ENCODE measurements at regions not wholly inside any gene's neighbourhood (a gene's known extent, or its start where the extent isn't known, plus 50 kb on each side); places are given as distances from the start of the nearest gene placed in this dataset.

GRCh38 chr1:22276396-22276748 is 133.5 kb upstream of the WNT4 start:
- H3K4me2 ChIP-seq (replicated peaks; ENCODE audit: extremely low read depth, low read length, poor library complexity, severe bottlenecking), result no peak overlapping the region
- H3K4me3 Mint-ChIP-seq, result no peak overlapping the region
- H3K4me3 ChIP-seq (replicated peaks in 1 of 3; ENCODE audit: low read depth in 2 of 3, low read length in 3 of 3), result no peak overlapping the region
- H3K27ac ChIP-seq (ENCODE audit: low read depth in 1 of 2, low read length in 2 of 2), result no peak overlapping the region
- H3K27me3 Mint-ChIP-seq (ENCODE audit: low read depth in 3 of 3), result peaks cover 3 to 13% (median 6%) of the 10 kb centered on the region in 3 donors
- H3K79me2 ChIP-seq (ENCODE audit: insufficient read depth, low read length), result no peaks in the 10 kb centered on the region
- H4K20me1 ChIP-seq (ENCODE audit: insufficient read depth, low read length), result no peaks in the 10 kb centered on the region
- H3K27me3 ChIP-seq (ENCODE audit: control insufficient read depth in 2 of 2, insufficient read depth in 2 of 2, low read length in 2 of 2), result no peaks in the 10 kb centered on the region
- no peak overlapping the region for H3K9ac ChIP-seq (ENCODE audit: insufficient read depth, low read length, poor library complexity, severe bottlenecking)
- no peak for TF ChIP-seq CTCF (IDR thresholded peaks at IDR 0.05)
- H3K9me3 ChIP-seq (replicated peaks in 1 of 2; ENCODE audit: control insufficient read depth in 1 of 2, insufficient read depth in 1 of 2, low read length in 2 of 2), result peaks cover 5 to 9% of the 10 kb centered on the region in 2 donors
- intact Hi-C loops (cut with micrococcal nuclease), result no loop called here
- H3K36me3 Mint-ChIP-seq, result no peaks in the 10 kb centered on the region
- no peaks in the 10 kb centered on the region for H3K36me3 ChIP-seq (replicated peaks in 1 of 2; ENCODE audit: control insufficient read depth in 1 of 2, insufficient read depth in 2 of 2, low read length in 2 of 2)
- H3K4me1 ChIP-seq (ENCODE audit: control insufficient read depth in 1 of 2, insufficient read depth in 2 of 2, low read length in 2 of 2), result no peaks in the 10 kb centered on the region
- H3K27ac Mint-ChIP-seq, result no peak overlapping the region
- no peaks in the 10 kb centered on the region for H3K4me1 Mint-ChIP-seq
- H2AFZ ChIP-seq (ENCODE audit: insufficient read depth, low read depth, low read length, poor library complexity, severe bottlenecking), result no peak overlapping the region
- no peak for DNase-seq
- 100% methylated on average over 1 of the region's 1 CpG for WGBS (ENCODE audit: insufficient coverage)
- H3K9me3 Mint-ChIP-seq, result peaks cover 5 to 18% (median 9%) of the 10 kb centered on the region in 7 donors

GRCh38 chr1:22277662-22278061 is 134.8 kb upstream of the WNT4 start:
- Histone ChIP-seq H3K4me2 (replicated peaks; ENCODE audit: extremely low read depth, low read length, poor library complexity, severe bottlenecking) (no peak overlapping the region), H3K9ac (ENCODE audit: insufficient read depth, low read length, poor library complexity, severe bottlenecking) (no peak overlapping the region), H3K27me3 (ENCODE audit: control insufficient read depth in 2 of 2, insufficient read depth in 2 of 2, low read length in 2 of 2) (no peaks in the 10 kb centered on the region), H3K79me2 (ENCODE audit: insufficient read depth, low read length) (no peaks in the 10 kb centered on the region), H4K20me1 (ENCODE audit: insufficient read depth, low read length) (no peaks in the 10 kb centered on the region), H3K9me3 (replicated peaks in 1 of 2; ENCODE audit: control insufficient read depth in 1 of 2, insufficient read depth in 1 of 2, low read length in 2 of 2) (peaks cover 5 to 9% of the 10 kb centered on the region in 2 donors), H3K27ac (ENCODE audit: low read depth in 1 of 2, low read length in 2 of 2) (no peak overlapping the region), H3K36me3 (replicated peaks in 1 of 2; ENCODE audit: control insufficient read depth in 1 of 2, insufficient read depth in 2 of 2, low read length in 2 of 2) (no peaks in the 10 kb centered on the region), H2AFZ (ENCODE audit: insufficient read depth, low read depth, low read length, poor library complexity, severe bottlenecking) (no peak overlapping the region), H3K4me1 (ENCODE audit: control insufficient read depth in 1 of 2, insufficient read depth in 2 of 2, low read length in 2 of 2) (no peaks in the 10 kb centered on the region), H3K4me3 (replicated peaks in 1 of 3; ENCODE audit: low read depth in 2 of 3, low read length in 3 of 3) (no peak overlapping the region)
- peaks cover 2 to 18% (median 9%) of the 10 kb centered on the region in 7 donors for H3K9me3 Mint-ChIP-seq
- no peak overlapping the region for H3K4me3 Mint-ChIP-seq
- TF ChIP-seq CTCF (IDR thresholded peaks at IDR 0.05), result no peak
- H3K27ac Mint-ChIP-seq, result no peak overlapping the region
- no peaks in the 10 kb centered on the region for H3K4me1 Mint-ChIP-seq
- 94% methylated on average over 5 of the region's 10 CpGs for WGBS (ENCODE audit: insufficient coverage)
- peaks cover 3 to 14% (median 4%) of the 10 kb centered on the region in 3 donors for H3K27me3 Mint-ChIP-seq (ENCODE audit: low read depth in 3 of 3)
- H3K36me3 Mint-ChIP-seq, result no peaks in the 10 kb centered on the region
- intact Hi-C loops (cut with micrococcal nuclease), result no loop called here
- DNase-seq, result no peak

Measured in CD14-positive monocyte (primary cell).